Adrenal gland (tissue), 5 donors: ENCODE measurements at regions not wholly inside any gene's neighbourhood (a gene's known extent, or its start where the extent isn't known, plus 50 kb on each side); places are given as distances from the start of the nearest gene placed in this dataset.

ENCODE experiments used
- CTCF ChIP-seq, 6 experiments: fragments of 450-650 bp in 4 of 6; fragments of 200-600 bp in 2 of 6; sonication (generic) in 1 of 6; IDR thresholded peaks; 1 replicate in 5 of 6; 2 replicates in 1 of 6; pipeline versions ENCODE4 v1.5.1 to v1.8.0; 2016 to 2021; ENCODE audit warnings: antibody characterized with exemption in 6 of 6, mild to moderate bottlenecking in 2 of 6, moderate library complexity in 1 of 6
- POLR2A ChIP-seq, 2 donors: fragments of 450-650 bp; IDR thresholded peaks; one replicate each; pipeline ENCODE4 v1.6.1; 2017; ENCODE audit warnings: antibody characterized with exemption in 2 of 2, mild to moderate bottlenecking in 2 of 2, moderate library complexity in 1 of 2
- donor health status: DM: no; HTN: no; CAD: no.

- TF ChIP-seq CTCF (IDR thresholded peaks at IDR 0.05) (no peak), POLR2A (IDR thresholded peaks at IDR 0.05) (no peak)
Observed at GRCh38 chr4:150005537-150005936, 72.7 kb upstream of the DCLK2 start.
